SU-DHL-6 (cell line): ENCODE measurements at regions not wholly inside any gene's neighbourhood (a gene's known extent, or its start where the extent isn't known, plus 50 kb on each side); places are given as distances from the start of the nearest gene placed in this dataset.

ENCODE experiments used
- H2AFZ ChIP-seq: fragments of 200-600 bp; sonication (generic); 2 replicates; pipeline ENCODE4 v1.6.1; 2014; ENCODE audit warnings: low read depth, mild to moderate bottlenecking, moderate library complexity, mixed read lengths, antibody characterized with exemption, low read length; ENCODE audit not compliant: severe bottlenecking
- H3F3A ChIP-seq: fragments of 200-600 bp; shearing (Covaris generic); 2 replicates; pipeline ENCODE4 v1.6.0; 2016; ENCODE audit warnings: antibody characterized with exemption, mild to moderate bottlenecking; ENCODE audit not compliant: insufficient read depth
- H3K27ac ChIP-seq: fragments of 200-600 bp; sonication (generic); 2 replicates; pipeline ENCODE4 v1.5.1; 2016; ENCODE audit warnings: low read depth, mild to moderate bottlenecking, low read length, moderate library complexity, mixed read lengths
- H3K27me3 ChIP-seq: fragments of 200-600 bp; sonication (generic), shearing (Covaris generic); 2 replicates; pipeline ENCODE4 v1.6.0; 2014; ENCODE audit warnings: mild to moderate bottlenecking, low read length
- H3K36me3 ChIP-seq: fragments of 200-600 bp; sonication (generic); 2 replicates; pipeline ENCODE4 v1.6.1; 2014; ENCODE audit warnings: mild to moderate bottlenecking, low read length, mixed read lengths
- H3K4me2 ChIP-seq: fragments of 300-600, 200-600 bp; shearing (Covaris generic), sonication (generic); 2 replicates; pipeline ENCODE4 v1.6.0; 2014; ENCODE audit warnings: low read length, low read depth, mild to moderate bottlenecking; ENCODE audit not compliant: poor library complexity, severe bottlenecking
- H3K4me3 ChIP-seq: fragments of 200-600 bp; sonication (generic); 2 replicates; pipeline ENCODE4 v1.5.1; 2014; ENCODE audit warnings: antibody characterized with exemption, low read length, mild to moderate bottlenecking, mixed read lengths; ENCODE audit not compliant: insufficient read depth, poor library complexity, severe bottlenecking
- H3K79me2 ChIP-seq: fragments of 200-600 bp; sonication (generic); 2 replicates; pipeline ENCODE4 v1.6.1; 2014; ENCODE audit warnings: mild to moderate bottlenecking, low read length, moderate library complexity; ENCODE audit not compliant: insufficient read depth
- H3K9ac ChIP-seq: fragments of 200-600 bp; sonication (generic); 2 replicates; pipeline ENCODE4 v1.7.0; 2014; ENCODE audit warnings: mild to moderate bottlenecking, low read length
- H3K9me2 ChIP-seq: fragments of 200-600 bp; sonication (generic); replicated peaks from 2 replicates; pipeline ENCODE4 v1.6.1; 2014; ENCODE audit warnings: low read length; ENCODE audit not compliant: insufficient read depth
- H3K9me3 ChIP-seq: fragments of 200-600 bp; sonication (generic); 2 replicates; pipeline ENCODE4 v1.6.1; 2014; ENCODE audit warnings: low read length, mixed read lengths; ENCODE audit not compliant: insufficient read depth
- H4K20me1 ChIP-seq: fragments of 200-600 bp; sonication (generic); 2 replicates; pipeline ENCODE4 v1.6.1; 2014; ENCODE audit warnings: low read depth, mild to moderate bottlenecking, antibody characterized with exemption, low read length, moderate library complexity, mixed read lengths
- CTCF ChIP-seq: fragments of 200-600 bp; sonication (generic); IDR thresholded peaks from one replicate; pipeline ENCODE4 v1.5.1; 2017; ENCODE audit warnings: antibody characterized with exemption, mild to moderate bottlenecking, low read length, moderate library complexity; ENCODE audit not compliant: insufficient read depth, poor library complexity, severe bottlenecking
- EZH2phosphoT487 ChIP-seq: fragments of 200-600 bp; sonication (generic), shearing (Covaris generic); conservative IDR thresholded peaks from 2 replicates; pipeline ENCODE4 v1.6.1; 2018; ENCODE audit warnings: mild to moderate bottlenecking, antibody characterized with exemption, low read length, moderate library complexity, mixed read lengths

DNA sequence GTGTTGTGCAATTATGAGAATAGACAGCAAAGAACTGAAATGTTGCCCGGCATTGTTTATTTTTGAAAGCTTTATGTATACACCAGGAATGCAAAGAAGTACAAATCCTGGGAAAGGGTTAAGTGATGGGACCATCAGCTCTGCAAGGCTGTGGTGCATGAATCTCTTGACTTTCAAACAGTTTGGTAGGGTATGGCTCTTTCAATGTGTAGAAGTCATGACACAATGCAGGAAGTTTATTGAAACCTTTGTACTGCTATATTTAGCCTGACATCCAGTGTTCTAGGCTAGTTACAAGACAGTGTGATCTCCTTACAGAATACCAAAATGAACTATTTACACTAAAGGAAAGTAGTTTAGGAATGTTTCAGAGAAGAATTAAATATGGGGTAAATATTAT is 206.8 kb upstream of the HAND2 start:
- Histone ChIP-seq H2AFZ (no peak overlapping the region), H3K79me2 (no peaks in the 10 kb centered on the region)

GRCh38 chr4:173735585-173735984 is 205.6 kb upstream of the HAND2 start:
- Histone ChIP-seq H3K9ac (no peak overlapping the region), H3K79me2 (no peaks in the 10 kb centered on the region), H3K9me2 (no peaks in the 10 kb centered on the region), H3K27ac (no peak overlapping the region), H3K9me3 (no peaks in the 10 kb centered on the region), H2AFZ (no peak overlapping the region), H3K36me3 (no peaks in the 10 kb centered on the region), H3K4me2 (no peak overlapping the region), H3F3A (no peaks in the 10 kb centered on the region), H3K4me3 (no peak overlapping the region), H4K20me1 (no peaks in the 10 kb centered on the region), H3K27me3 (no peaks in the 10 kb centered on the region)
- TF ChIP-seq CTCF (no peak), EZH2phosphoT487 (no peak)

More for the DNA sequence above, 206.8 kb upstream of the HAND2 start:
- Histone ChIP-seq H3K36me3 (no peaks in the 10 kb centered on the region), H4K20me1 (no peaks in the 10 kb centered on the region), H3K27me3 (no peaks in the 10 kb centered on the region), H3K27ac (no peak overlapping the region), H3K9me3 (no peaks in the 10 kb centered on the region), H3K9me2 (no peaks in the 10 kb centered on the region), H3F3A (no peaks in the 10 kb centered on the region), H3K4me2 (no peak overlapping the region), H3K4me3 (no peak overlapping the region), H3K9ac (no peak overlapping the region)
- no peak for TF ChIP-seq EZH2phosphoT487
- no peak for TF ChIP-seq CTCF

DNA sequence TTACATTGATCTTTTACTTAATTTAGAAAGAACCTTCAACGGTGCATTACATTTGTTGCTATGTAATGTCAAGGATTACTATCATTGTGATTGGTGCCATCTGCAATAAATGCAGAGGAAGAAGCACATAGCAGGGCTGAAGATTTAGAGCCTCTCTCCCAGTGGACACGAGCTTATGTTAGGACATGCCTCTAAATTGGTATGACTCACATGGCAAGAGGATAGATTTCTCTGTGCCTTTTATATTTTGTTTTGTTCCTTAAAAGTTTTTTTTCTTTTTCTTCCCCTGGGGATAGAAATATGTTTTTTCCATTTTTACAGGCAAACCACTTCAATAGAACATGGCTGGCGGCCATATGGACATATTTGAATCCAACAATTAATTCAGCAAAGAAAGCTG is 205.0 kb upstream of the HAND2 start:
- Histone ChIP-seq H3K27me3 (no peaks in the 10 kb centered on the region), H3K9ac (no peak overlapping the region), H3K4me3 (no peak overlapping the region), H3K4me2 (no peak overlapping the region), H2AFZ (no peak overlapping the region), H3K27ac (no peak overlapping the region), H3K79me2 (no peaks in the 10 kb centered on the region), H3K9me3 (no peaks in the 10 kb centered on the region), H4K20me1 (no peaks in the 10 kb centered on the region), H3K36me3 (no peaks in the 10 kb centered on the region), H3K9me2 (no peaks in the 10 kb centered on the region), H3F3A (no peaks in the 10 kb centered on the region)
- TF ChIP-seq EZH2phosphoT487 (no peak), CTCF (no peak)
